ENCODE measurements at regions not wholly inside any gene's neighbourhood (a gene's known extent, or its start where the extent isn't known, plus 50 kb on each side); places are given as distances from the start of the nearest gene placed in this dataset.

DNA sequence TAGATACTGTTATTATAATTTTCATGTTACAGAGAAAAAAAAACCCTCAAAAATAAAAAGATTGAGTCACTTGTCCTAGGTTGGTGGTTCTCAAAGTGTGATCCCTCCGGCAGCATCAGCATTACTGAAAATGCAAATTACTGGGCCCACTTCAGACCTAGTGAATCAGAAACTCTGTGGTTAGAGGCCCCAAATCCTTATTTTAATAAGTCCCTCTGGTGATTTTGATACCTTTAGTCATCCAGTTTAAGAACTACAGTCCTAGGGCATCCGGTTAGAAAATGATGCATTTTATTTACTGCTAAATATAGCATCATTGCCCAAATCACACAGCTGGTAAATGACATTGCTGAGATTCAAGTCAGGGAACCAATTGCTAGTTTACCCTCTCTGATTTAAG, 203.7 kb upstream of the RUNX1 start (continued):
- no peak for TF ChIP-seq OVOL3 (tag by site-specific recombination; IDR thresholded peaks at IDR 0.05)
- no peak for TF ChIP-seq ZBTB48 (tag by site-specific recombination; IDR thresholded peaks at IDR 0.05)
- TF ChIP-seq ZNF639 (tag by site-specific recombination; IDR thresholded peaks at IDR 0.05) = no peak
- TF ChIP-seq BCL11B (tag by site-specific recombination; IDR thresholded peaks at IDR 0.05; ENCODE audit: low read depth) = no peak
- TF ChIP-seq ZNF138 (tag by site-specific recombination; IDR thresholded peaks at IDR 0.05; ENCODE audit: borderline replicate concordance) = no peak
- no peak for TF ChIP-seq PRDM2 (tag by site-specific recombination; IDR thresholded peaks at IDR 0.05; ENCODE audit: borderline replicate concordance)
- TF ChIP-seq ZXDB (tag by site-specific recombination; IDR thresholded peaks at IDR 0.05) = no peak

DNA sequence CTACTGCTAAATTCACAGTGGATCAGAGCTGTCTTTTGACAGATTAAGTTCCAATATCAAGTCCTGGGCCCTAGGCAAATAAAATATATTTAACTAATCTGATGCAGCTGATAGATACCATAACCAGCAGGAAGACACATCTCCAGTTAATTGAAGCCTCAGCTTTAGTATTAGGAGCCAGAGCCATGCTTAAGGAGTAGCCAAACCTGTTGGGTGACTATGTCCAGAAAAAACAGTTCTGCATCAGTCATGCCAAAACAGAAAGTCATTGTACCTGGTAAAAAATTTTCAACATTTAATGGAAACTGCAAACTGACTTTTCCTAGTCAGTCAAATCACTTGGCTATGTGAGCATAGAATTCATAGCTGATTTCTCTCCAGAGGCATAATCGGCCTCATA, 200.5 kb upstream of the RUNX1 start:
- Histone ChIP-seq H3K4me3 (ENCODE audit: low read depth, low read length) (no peak overlapping the region), H3K36me3 (ENCODE audit: control insufficient read depth in 2 of 2, insufficient read depth in 1 of 2, low read length in 2 of 2) (no peaks in the 10 kb centered on the region), H3K4me1 (ENCODE audit: control insufficient read depth, insufficient read depth, low read length) (peaks cover 5% of the 10 kb centered on the region; the same call in 1 of the 2 replicates), H3K9me3 (ENCODE audit: control insufficient read depth, insufficient read depth, low read depth, low read length) (no peaks in the 10 kb centered on the region), H3K27ac (ENCODE audit: extremely low read depth, low read depth, low read length) (no peak overlapping the region)
- ChIA-PET POLR2A (no interaction called here), CTCF (interaction anchor here (0.5 kb wide), 1 partner anchor 140 kb away, joined by 3 read pairs; no protein-coding TSS in a partner anchor)
- TF ChIP-seq, protein P1, sequence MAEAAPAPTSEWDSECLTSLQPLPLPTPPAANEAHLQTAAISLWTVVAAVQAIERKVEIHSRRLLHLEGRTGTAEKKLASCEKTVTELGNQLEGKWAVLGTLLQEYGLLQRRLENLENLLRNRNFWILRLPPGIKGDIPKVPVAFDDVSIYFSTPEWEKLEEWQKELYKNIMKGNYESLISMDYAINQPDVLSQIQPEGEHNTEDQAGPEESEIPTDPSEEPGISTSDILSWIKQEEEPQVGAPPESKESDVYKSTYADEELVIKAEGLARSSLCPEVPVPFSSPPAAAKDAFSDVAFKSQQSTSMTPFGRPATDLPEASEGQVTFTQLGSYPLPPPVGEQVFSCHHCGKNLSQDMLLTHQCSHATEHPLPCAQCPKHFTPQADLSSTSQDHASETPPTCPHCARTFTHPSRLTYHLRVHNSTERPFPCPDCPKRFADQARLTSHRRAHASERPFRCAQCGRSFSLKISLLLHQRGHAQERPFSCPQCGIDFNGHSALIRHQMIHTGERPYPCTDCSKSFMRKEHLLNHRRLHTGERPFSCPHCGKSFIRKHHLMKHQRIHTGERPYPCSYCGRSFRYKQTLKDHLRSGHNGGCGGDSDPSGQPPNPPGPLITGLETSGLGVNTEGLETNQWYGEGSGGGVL (tag by site-specific recombination; IDR thresholded peaks at IDR 0.05) = no peak
- no peak for TF ChIP-seq FEZF1 (tag by site-specific recombination; IDR thresholded peaks at IDR 0.05)
- no peak for TF ChIP-seq OVOL3 (tag by site-specific recombination; IDR thresholded peaks at IDR 0.05)
- TF ChIP-seq ZBTB10 (tag by site-specific recombination; IDR thresholded peaks at IDR 0.05) = no peak
- no peak for TF ChIP-seq ZNF23 (tag by site-specific recombination; IDR thresholded peaks at IDR 0.05; ENCODE audit: borderline replicate concordance)
- no peak for TF ChIP-seq ZNF354C (tag by site-specific recombination; IDR thresholded peaks at IDR 0.05; ENCODE audit: borderline replicate concordance, low read depth)
- no peak for TF ChIP-seq ZNF214 (tag by site-specific recombination; IDR thresholded peaks at IDR 0.05; ENCODE audit: borderline replicate concordance)
- TF ChIP-seq ZNF132 (tag by site-specific recombination; IDR thresholded peaks at IDR 0.05; ENCODE audit: borderline replicate concordance) = no peak
- no peak for TF ChIP-seq ZNF37A (tag by site-specific recombination; IDR thresholded peaks at IDR 0.05)
- TF ChIP-seq ZIC2 (tag by site-specific recombination; IDR thresholded peaks at IDR 0.05) = no peak
- TF ChIP-seq ZNF140 (tag by site-specific recombination; IDR thresholded peaks at IDR 0.05) = no peak
- no peak for TF ChIP-seq SETDB1 (IDR thresholded peaks at IDR 0.05; ENCODE audit: insufficient read length, low read length)
- TF ChIP-seq HOXA7 (CRISPR knock-in tag; IDR thresholded peaks at IDR 0.05; ENCODE audit: borderline replicate concordance) = no peak
- TF ChIP-seq ZNF501 (tag by site-specific recombination; IDR thresholded peaks at IDR 0.05) = no peak
- no peak for TF ChIP-seq ZNF202 (tag by site-specific recombination; IDR thresholded peaks at IDR 0.05; ENCODE audit: borderline replicate concordance)
- TF ChIP-seq, protein P2, sequence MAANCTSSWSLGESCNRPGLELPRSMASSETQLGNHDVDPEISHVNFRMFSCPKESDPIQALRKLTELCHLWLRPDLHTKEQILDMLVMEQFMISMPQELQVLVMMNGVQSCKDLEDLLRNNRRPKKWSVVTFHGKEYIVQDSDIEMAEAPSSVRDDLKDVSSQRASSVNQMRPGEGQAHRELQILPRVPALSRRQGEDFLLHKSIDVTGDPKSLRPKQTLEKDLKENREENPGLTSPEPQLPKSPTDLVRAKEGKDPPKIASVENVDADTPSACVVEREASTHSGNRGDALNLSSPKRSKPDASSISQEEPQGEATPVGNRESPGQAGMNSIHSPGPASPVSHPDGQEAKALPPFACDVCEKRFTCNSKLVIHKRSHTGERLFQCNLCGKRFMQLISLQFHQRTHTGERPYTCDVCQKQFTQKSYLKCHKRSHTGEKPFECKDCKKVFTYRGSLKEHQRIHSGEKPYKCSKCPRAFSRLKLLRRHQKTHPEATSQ (tag by site-specific recombination; IDR thresholded peaks at IDR 0.05) = no peak
- no peak for TF ChIP-seq KLF9 (tag by site-specific recombination; IDR thresholded peaks at IDR 0.05; ENCODE audit: low read depth)
- TF ChIP-seq ZFP37 (tag by site-specific recombination; IDR thresholded peaks at IDR 0.05) = no peak

Measured in HEK293 (cell line).